HCT116 (cell line): ENCODE measurements at regions not wholly inside any gene's neighbourhood (a gene's known extent, or its start where the extent isn't known, plus 50 kb on each side); places are given as distances from the start of the nearest gene placed in this dataset.

ENCODE experiments used
- ATAC-seq: fragments of 200-7000 bp; cut with Tn5 transposase; 2 replicates; pipeline ENCODE4 v1.9.1; 2020; ENCODE audit warnings: mild to moderate bottlenecking, moderate library complexity
- BruUV-seq: library from RNA; stranded (reverse); fragments of 400-500 nt; replicated peaks from 2 replicates; lab custom pipeline; 2021; lab: Mats Ljungman, UMichigan
- CTCF ChIA-PET: fragments of 300-600 bp; sonication (Branson Sonifier 250); formaldehyde crosslinking; loops from one replicate; lab custom pipeline; 2021; ENCODE audit warnings: antibody characterized with exemption; lab: Charles Lee
- POLR2A ChIA-PET: fragments of 300-600, 350-600 bp; sonication (Branson Sonifier 250); formaldehyde crosslinking; loops from one replicate; lab custom pipeline; 2021; ENCODE audit warnings: antibody characterized with exemption; lab: Charles Lee
- RAD21 ChIA-PET, 2 experiments: fragments of 300-600 bp; sonication (Branson Sonifier 250); formaldehyde crosslinking; loops; one replicate each; lab custom pipeline; 2023; ENCODE audit warnings: low total read pairs in 2 of 2; ENCODE audit not compliant: uncharacterized antibody in 2 of 2, unreplicated experiment in 2 of 2, low non-redundant PET in 1 of 2; lab: Charles Lee
- DNase-seq: peaks from one replicate; pipeline ENCODE4 v3.0.0-alpha.2; 2010; ENCODE audit warnings: low read depth, low spot score
- H2AFZ ChIP-seq: fragments of 200-600 bp; shearing (Covaris generic), sonication (generic); 2 replicates; pipeline ENCODE4 v1.6.1; 2017; ENCODE audit warnings: low read depth, mixed run types, mixed read lengths, antibody characterized with exemption, low read length; ENCODE audit not compliant: poor library complexity, severe bottlenecking
- H3K27ac ChIP-seq: 2 replicates; pipeline ENCODE4 v1.5.1; 2012; ENCODE audit warnings: low read depth, low read length
- H3K27me3 ChIP-seq: fragments of 200-600 bp; sonication (generic); 2 replicates; pipeline ENCODE4 v1.6.1; 2016; ENCODE audit warnings: mixed run types, low read length, mixed read lengths; ENCODE audit not compliant: insufficient read depth
- H3K36me3 ChIP-seq, 2 experiments: fragments of 200-500 bp in 1 of 2; fragments of 200-600 bp in 1 of 2; sonication (Bioruptor generic) in 1 of 2; sonication (generic) in 1 of 2; 2 replicates each; pipeline versions ENCODE4 v1.5.1 to v1.6.1; 2014 to 2016; ENCODE audit warnings: low read length in 2 of 2, inconsistent platforms in 1 of 2, mixed read lengths in 1 of 2, mixed run types in 1 of 2; ENCODE audit not compliant: insufficient read depth in 2 of 2, control insufficient read depth in 1 of 2
- H3K4me1 ChIP-seq, 2 experiments: fragments of 200-600 bp in 1 of 2; sonication (generic) in 1 of 2; 2 replicates each; pipeline versions ENCODE4 v1.5.1 to v1.6.1; 2012 to 2017; ENCODE audit warnings: low read length in 2 of 2, inconsistent platforms in 1 of 2, mild to moderate bottlenecking in 1 of 2, mixed read lengths in 1 of 2, mixed run types in 1 of 2, moderate library complexity in 1 of 2; ENCODE audit not compliant: insufficient read depth in 2 of 2, control insufficient read depth in 1 of 2
- H3K4me2 ChIP-seq: fragments of 200-600 bp; sonication (generic); 2 replicates; pipeline ENCODE4 v1.6.1; 2017; ENCODE audit warnings: mixed run types, low read length, mixed read lengths
- H3K4me3 ChIP-seq, 2 experiments: fragments of 200-600 bp in 1 of 2; sonication (generic) in 1 of 2; replicated peaks in 1 of 2; 2 replicates each; pipeline ENCODE4 v1.5.1; 2011 to 2016; ENCODE audit warnings: low read length in 2 of 2, control low read depth in 1 of 2, low read depth in 1 of 2, mild to moderate bottlenecking in 1 of 2, mixed read lengths in 1 of 2, mixed run types in 1 of 2
- H3K79me2 ChIP-seq: fragments of 200-600 bp; sonication (generic); 2 replicates; pipeline ENCODE4 v1.6.1; 2017; ENCODE audit warnings: mild to moderate bottlenecking, mixed run types, low read length, moderate library complexity, mixed read lengths; ENCODE audit not compliant: insufficient read depth
- H3K9ac ChIP-seq: fragments of 200-600 bp; sonication (generic); 2 replicates; pipeline ENCODE4 v1.6.1; 2016; ENCODE audit warnings: low read length, mixed read lengths
- H3K9me2 ChIP-seq: fragments of 200-600 bp; sonication (generic), shearing (Covaris generic); 2 replicates; pipeline ENCODE4 v1.6.1; 2017; ENCODE audit warnings: mixed run types, mild to moderate bottlenecking, moderate library complexity; ENCODE audit not compliant: insufficient read depth
- H3K9me3 ChIP-seq, 2 experiments: fragments of 200-500 bp in 1 of 2; fragments of 200-600 bp in 1 of 2; sonication (Bioruptor generic) in 1 of 2; sonication (generic) in 1 of 2; 2 replicates each; pipeline ENCODE4 v1.6.1; 2014 to 2017; ENCODE audit warnings: low read length in 2 of 2, mixed read lengths in 2 of 2, inconsistent platforms in 1 of 2, low read depth in 1 of 2, mild to moderate bottlenecking in 1 of 2, mixed run types in 1 of 2, moderate library complexity in 1 of 2; ENCODE audit not compliant: control insufficient read depth in 1 of 2, insufficient read depth in 1 of 2
- H4K20me1 ChIP-seq: fragments of 200-600 bp; sonication (generic), shearing (Covaris generic); 2 replicates; pipeline ENCODE4 v1.6.1; 2017; ENCODE audit warnings: mixed run types, mild to moderate bottlenecking, moderate library complexity; ENCODE audit not compliant: insufficient read depth
- CBX3 ChIP-seq: IDR thresholded peaks from 2 replicates; pipeline ENCODE4 v1.6.1; 2012; ENCODE audit warnings: low read depth
- CEBPB ChIP-seq: IDR thresholded peaks from 2 replicates; pipeline ENCODE4 v1.6.1; 2012; ENCODE audit warnings: low read depth
- EGR1 ChIP-seq: IDR thresholded peaks from 2 replicates; pipeline ENCODE4 v1.6.1; 2012; ENCODE audit warnings: low read depth
- ELF1 ChIP-seq: IDR thresholded peaks from 2 replicates; pipeline ENCODE4 v1.6.1; 2012; ENCODE audit warnings: low read depth, borderline replicate concordance
- EZH2phosphoT487 ChIP-seq: fragments of 200-600 bp; IDR thresholded peaks from 2 replicates; pipeline ENCODE4 v1.6.1; 2018; ENCODE audit warnings: antibody characterized with exemption, borderline replicate concordance
- JUND ChIP-seq: IDR thresholded peaks from 2 replicates; pipeline ENCODE4 v1.6.1; 2012
- POLR2A ChIP-seq: IDR thresholded peaks from 2 replicates; pipeline ENCODE4 v1.7.0; 2011; ENCODE audit warnings: borderline replicate concordance; ENCODE audit not compliant: insufficient read depth, insufficient read length; ENCODE audit errors: extremely low read depth
- POLR2AphosphoS5 ChIP-seq: IDR thresholded peaks from 2 replicates; pipeline ENCODE4 v1.6.1; 2011; ENCODE audit warnings: mild to moderate bottlenecking, low read depth, low read length, moderate library complexity
- RAD21 ChIP-seq: IDR thresholded peaks from 2 replicates; pipeline ENCODE4 v1.6.1; 2012; ENCODE audit warnings: low read depth, mild to moderate bottlenecking
- REST ChIP-seq: IDR thresholded peaks from 2 replicates; pipeline ENCODE4 v1.6.1; 2012; ENCODE audit warnings: low read depth
- SIN3A ChIP-seq: IDR thresholded peaks from 2 replicates; pipeline ENCODE4 v1.6.1; 2012; ENCODE audit warnings: low read depth
- SP1 ChIP-seq: IDR thresholded peaks from 2 replicates; pipeline ENCODE4 v1.6.1; 2012; ENCODE audit warnings: low read depth
- SRF ChIP-seq: IDR thresholded peaks from 2 replicates; pipeline ENCODE4 v1.6.1; 2012; ENCODE audit warnings: low read depth
- TCF7L2 ChIP-seq: IDR thresholded peaks from 2 replicates; pipeline ENCODE4 v1.7.0; 2011; ENCODE audit warnings: borderline replicate concordance, inconsistent platforms; ENCODE audit not compliant: insufficient read depth, insufficient read length; ENCODE audit errors: extremely low read depth
- YY1 ChIP-seq: IDR thresholded peaks from 2 replicates; pipeline ENCODE4 v1.6.1; 2011; ENCODE audit warnings: low read length, low read depth, moderate library complexity, mild to moderate bottlenecking; ENCODE audit not compliant: insufficient replicate concordance; ENCODE audit errors: extremely low read depth
- ZBTB33 ChIP-seq: IDR thresholded peaks from 2 replicates; pipeline ENCODE4 v1.6.1; 2011; ENCODE audit warnings: mild to moderate bottlenecking, low read length, moderate library complexity; ENCODE audit not compliant: insufficient replicate concordance; ENCODE audit errors: extremely low read depth
- ZFX ChIP-seq: fragments of 450-650 bp; IDR thresholded peaks from 2 replicates; pipeline ENCODE4 v1.6.1; 2017
- intact Hi-C: fragments of 100-400 bp; cut with micrococcal nuclease; formaldehyde crosslinking; loops from 2 replicates; pipeline ENCODE4 v1.10.0; 2022

GRCh38 chr1:68950036-68950435, 453.2 kb upstream of the DEPDC1 start:
- Histone ChIP-seq H3K9me3 (no peaks in the 10 kb centered on the region), H3K79me2 (no peaks in the 10 kb centered on the region), H3K4me1 (no peaks in the 10 kb centered on the region), H4K20me1 (no peaks in the 10 kb centered on the region), H3K4me2 (no peak overlapping the region), H3K27ac (no peak overlapping the region), H3K27me3 (peaks cover 13% of the 10 kb centered on the region), H3K9me2 (no peaks in the 10 kb centered on the region), H2AFZ (no peak overlapping the region)
- POLR2A ChIA-PET, result no interaction called here
- TF ChIP-seq ZBTB33, result no peak
- no peak for TF ChIP-seq EZH2phosphoT487
- no peak for TF ChIP-seq POLR2AphosphoS5
- no peak for TF ChIP-seq CEBPB
- TF ChIP-seq, all 23 proteins: peak for 0
- ATAC-seq, result no peak
- H3K9ac ChIP-seq, result no peak overlapping the region
- H3K4me3 ChIP-seq, result no peak overlapping the region
- intact Hi-C loops, result no loop called here
- ChIA-PET RAD21 (no interaction called here), CTCF (no interaction called here)
- BruUV-seq, result no TSS peak
- H3K36me3 ChIP-seq, result no peaks in the 10 kb centered on the region
- DNase-seq, result no peak

GRCh38 chr1:68953311-68953710, 456.4 kb upstream of the DEPDC1 start:
- ChIA-PET CTCF (no interaction called here), RAD21 (no interaction called here), POLR2A (no interaction called here)
- Histone ChIP-seq H3K36me3 (no peaks in the 10 kb centered on the region), H3K9me3 (no peaks in the 10 kb centered on the region), H3K9me2 (no peaks in the 10 kb centered on the region), H3K4me1 (no peaks in the 10 kb centered on the region), H3K4me2 (no peak overlapping the region), H3K79me2 (no peaks in the 10 kb centered on the region), H3K27ac (no peak overlapping the region), H3K4me3 (no peak overlapping the region), H3K9ac (no peak overlapping the region), H2AFZ (no peak overlapping the region), H4K20me1 (no peaks in the 10 kb centered on the region), H3K27me3 (peaks cover 4% of the 10 kb centered on the region; the same call in 1 of the 2 replicates)
- DNase-seq, result no peak
- intact Hi-C loops, result no loop called here
- no TSS peak for BruUV-seq
- no peak for ATAC-seq
- TF ChIP-seq POLR2AphosphoS5, result no peak
- TF ChIP-seq RAD21, result no peak
- TF ChIP-seq POLR2A, result no peak
- no peak for TF ChIP-seq CBX3
- TF ChIP-seq SIN3A, result no peak
- TF ChIP-seq JUND, result no peak
- no peak for TF ChIP-seq SP1
- TF ChIP-seq YY1, result no peak
- TF ChIP-seq SRF, result no peak
- no peak for TF ChIP-seq ZFX
- no peak for TF ChIP-seq REST
- no peak for TF ChIP-seq EGR1
- TF ChIP-seq EZH2phosphoT487, result no peak
- TF ChIP-seq ELF1, result no peak
- no peak for TF ChIP-seq TCF7L2
